ENCODE measurements at regions not wholly inside any gene's neighbourhood (a gene's known extent, or its start where the extent isn't known, plus 50 kb on each side); places are given as distances from the start of the nearest gene placed in this dataset.

- TF ChIP-seq EZH2 (IDR thresholded peaks at IDR 0.05; ENCODE audit: borderline replicate concordance) (no peak), CTCF (IDR thresholded peaks at IDR 0.05; ENCODE audit: poor library complexity) (no peak)
Measured at GRCh38 chr14:86404425-86404824, 874.5 kb downstream of the FLRT2 start.

Measured in hepatocyte (in vitro differentiated cells).